ENCODE measurements at regions not wholly inside any gene's neighbourhood (a gene's known extent, or its start where the extent isn't known, plus 50 kb on each side); places are given as distances from the start of the nearest gene placed in this dataset.
"Not testable (repeated sequence)": the region's sequence is repeated elsewhere in the genome, so short reads cannot be mapped to it uniquely, and the experiment has no call there.

DNA sequence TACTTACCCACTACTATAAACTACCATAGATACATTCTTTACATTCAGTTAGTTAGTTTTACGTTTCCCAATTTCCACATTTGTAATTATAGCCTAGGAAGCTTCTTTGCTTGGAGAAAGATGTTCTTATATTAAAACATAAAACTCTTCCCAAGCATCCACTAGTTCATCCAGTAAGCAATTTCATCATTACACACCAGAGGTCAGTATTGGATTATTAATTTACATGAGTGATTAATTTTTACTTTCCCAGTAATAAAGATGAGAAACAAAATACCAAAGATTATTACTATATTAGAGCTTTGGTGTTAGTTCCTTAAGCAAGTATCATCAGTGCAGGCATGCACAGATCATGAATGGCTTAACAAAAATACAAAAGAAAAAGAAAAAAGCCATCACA, 518.4 kb downstream of the TUBA3C start:
- not testable (repeated sequence) for DNase-seq (ENCODE audit: low spot score)

- DNase-seq (ENCODE audit: low spot score), result peak; percentile 4
These were observed 537.9 kb downstream of the TUBA3C start for GRCh38 chr13:18643644-18644172.

DNA sequence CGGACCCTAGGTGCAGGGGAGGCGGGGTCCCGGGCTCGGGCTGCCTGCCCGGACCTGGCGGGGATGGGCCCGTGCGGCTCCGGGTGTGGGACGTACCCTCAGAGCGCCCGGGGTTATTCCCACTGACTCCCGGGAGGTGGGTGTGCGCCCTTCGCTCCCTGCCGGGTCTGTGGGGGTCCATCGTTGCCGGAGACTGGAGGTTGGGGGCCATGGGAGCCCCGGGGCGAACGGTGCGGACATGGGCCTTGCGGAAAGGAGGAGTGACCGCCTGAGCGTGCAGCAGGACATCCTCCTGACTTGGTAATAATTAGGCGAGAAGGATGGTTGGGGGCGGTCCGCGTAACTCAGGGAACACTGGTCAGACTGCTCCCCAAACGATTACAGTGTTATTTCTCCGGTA, 552.7 kb downstream of the TUBA3C start:
- not testable (repeated sequence) for DNase-seq (ENCODE audit: low spot score)

GRCh38 chr13:18628428-18628827, 553.2 kb downstream of the TUBA3C start:
- DNase-seq (ENCODE audit: low spot score), result no peak

DNA sequence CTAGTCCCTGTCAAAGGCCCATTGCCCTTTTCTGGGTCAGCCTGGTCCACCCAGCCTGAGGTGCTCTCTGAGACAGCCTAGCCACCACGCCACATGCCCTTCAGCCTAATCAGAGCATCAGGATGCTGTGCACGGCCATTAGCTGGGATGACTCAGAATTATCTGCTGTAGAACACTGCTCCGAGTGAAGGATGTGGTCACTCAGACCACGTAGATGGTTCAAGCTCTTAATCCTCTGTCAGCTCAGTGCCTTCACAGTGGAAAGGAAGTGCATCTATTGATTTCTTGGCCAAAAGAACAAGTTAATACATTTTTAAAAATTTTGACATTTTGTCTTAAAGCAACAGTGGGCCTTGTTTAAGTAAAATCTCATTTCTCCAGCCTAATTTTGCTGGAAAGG, 557.6 kb downstream of the TUBA3C start:
- DNase-seq (ENCODE audit: low spot score), result not testable (repeated sequence)

DNA sequence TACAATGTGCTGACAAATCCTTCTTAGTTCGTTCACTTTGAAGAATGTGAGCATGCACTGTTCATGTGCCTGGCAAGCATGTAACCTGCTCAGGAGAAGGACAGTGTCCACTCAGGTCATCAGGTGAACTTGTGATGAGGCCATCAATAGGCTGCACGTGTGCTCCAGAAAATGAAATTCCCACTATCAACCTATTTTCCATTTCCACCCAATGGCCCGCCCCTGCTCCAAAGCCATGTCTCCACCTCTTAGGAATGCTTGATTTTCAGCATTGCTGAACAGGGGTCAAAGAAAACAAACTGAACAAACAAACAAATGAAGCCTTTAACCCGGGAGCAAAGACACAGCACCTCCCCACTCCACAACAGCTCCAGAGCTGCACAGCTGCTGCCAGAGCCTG, 563.2 kb downstream of the TUBA3C start:
- DNase-seq (ENCODE audit: low spot score), result not testable (repeated sequence)

- DNase-seq (ENCODE audit: low spot score), result not testable (repeated sequence)
These were observed 571.1 kb downstream of the TUBA3C start for GRCh38 chr13:18610476-18610875.

DNA sequence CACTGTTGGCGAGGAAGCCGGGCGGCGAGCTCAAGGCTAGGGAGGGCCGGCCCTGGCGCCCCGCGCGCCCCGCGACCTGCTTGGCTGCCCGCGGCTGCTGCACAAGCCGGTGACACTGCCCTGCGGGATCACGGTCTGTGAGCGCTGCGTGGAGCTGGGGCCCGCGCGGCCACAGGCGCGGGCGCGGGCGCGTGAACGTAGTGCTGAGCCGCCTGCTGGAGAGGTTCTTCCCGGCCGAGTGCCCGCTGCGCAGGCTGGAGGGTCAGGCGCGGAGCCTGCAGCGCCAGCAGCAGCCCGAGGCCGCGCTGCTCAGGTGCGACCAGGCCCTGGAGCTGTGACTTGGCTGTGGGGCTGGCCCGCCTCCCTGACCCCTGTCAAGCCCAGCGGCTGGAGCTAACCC, 572.3 kb downstream of the TUBA3C start:
- not testable (repeated sequence) for DNase-seq (ENCODE audit: low spot score)

- not testable (repeated sequence) for DNase-seq (ENCODE audit: low spot score)
These were observed 572.8 kb downstream of the TUBA3C start for GRCh38 chr13:18608851-18609250.

- not testable (repeated sequence) for DNase-seq (ENCODE audit: low spot score)
These were observed 581.3 kb downstream of the TUBA3C start for GRCh38 chr13:18600366-18600765.

- not testable (repeated sequence) for DNase-seq (ENCODE audit: low spot score)
These were observed 581.8 kb downstream of the TUBA3C start for GRCh38 chr13:18599791-18600211.

GRCh38 chr13:18598543-18598942, 583.1 kb downstream of the TUBA3C start:
- not testable (repeated sequence) for DNase-seq (ENCODE audit: low spot score)

GRCh38 chr13:18597940-18598339, 583.7 kb downstream of the TUBA3C start:
- not testable (repeated sequence) for DNase-seq (ENCODE audit: low spot score)

DNA sequence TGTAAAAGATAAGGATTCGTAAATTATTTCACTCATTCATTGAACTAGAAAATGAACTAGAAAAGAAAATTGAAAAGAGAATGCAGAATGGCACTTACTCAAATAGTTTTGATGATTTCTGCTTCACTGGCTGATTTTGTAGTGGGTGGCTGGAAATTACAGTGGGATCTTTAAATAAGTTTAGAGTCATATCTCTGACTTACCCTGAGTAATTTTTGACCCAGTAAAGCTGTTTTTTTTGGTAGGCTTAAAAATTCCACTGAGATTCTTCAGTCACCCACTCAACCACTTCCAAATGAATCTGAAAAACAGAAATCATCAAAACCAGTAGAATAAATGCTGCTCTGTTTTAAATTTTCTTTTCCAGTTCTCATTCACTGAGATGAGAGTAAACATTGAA, 604.5 kb downstream of the TUBA3C start:
- not testable (repeated sequence) for DNase-seq (ENCODE audit: low spot score)

DNA sequence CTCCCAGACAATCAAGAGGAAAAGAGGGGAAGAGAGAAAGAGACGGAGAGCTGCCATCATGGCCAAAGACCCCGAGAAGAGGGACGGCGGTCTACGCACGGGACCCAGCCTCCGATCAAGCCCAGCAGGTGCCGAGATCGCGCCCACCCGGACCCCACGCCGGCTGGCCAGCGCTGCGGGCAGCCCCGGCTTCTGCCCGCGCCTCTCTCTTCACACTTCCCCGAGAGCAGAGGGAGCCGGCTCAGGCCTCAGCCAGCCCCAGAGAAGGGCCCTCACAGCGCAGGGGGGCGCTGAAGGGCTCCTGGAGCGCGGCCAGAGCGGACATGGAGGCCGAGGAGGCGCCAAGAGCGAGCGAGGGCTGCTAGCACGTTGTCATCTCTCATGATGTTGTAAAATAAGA, 613.7 kb downstream of the TUBA3C start:
- not testable (repeated sequence) for DNase-seq (ENCODE audit: low spot score)

All from CD4-positive, alpha-beta T cell treated with Interleukin-2 at 100 ng/mL for 4 hours (primary cell).